Caco-2 (cell line): ENCODE measurements at regions not wholly inside any gene's neighbourhood (a gene's known extent, or its start where the extent isn't known, plus 50 kb on each side); places are given as distances from the start of the nearest gene placed in this dataset.

Experiments
- BruUV-seq: library from RNA; stranded (reverse); fragments of 400-500 nt; replicated peaks from 2 replicates; lab custom pipeline; 2021; lab: Mats Ljungman, UMichigan
- CTCF ChIA-PET: fragments of 300-600 bp; sonication (Branson Sonifier 250); formaldehyde crosslinking; loops from one replicate; lab custom pipeline; 2022; ENCODE audit warnings: antibody characterized with exemption; lab: Charles Lee
- POLR2A ChIA-PET: fragments of 300-600 bp; sonication (Branson Sonifier 250); formaldehyde crosslinking; loops from one replicate; lab custom pipeline; 2022; ENCODE audit warnings: antibody characterized with exemption; lab: Charles Lee
- DNase-seq, 2 experiments: peaks; one replicate each; pipeline versions ENCODE4 v3.0.0 to v3.0.0-alpha.2; 2020 to 2022
- H3K27me3 ChIP-seq: replicated peaks from 2 replicates; pipeline ENCODE4 v1.6.0; 2011; ENCODE audit warnings: low read length; ENCODE audit not compliant: control insufficient read depth, insufficient read depth
- H3K36me3 ChIP-seq: 2 replicates; pipeline ENCODE4 v1.5.1; 2011; ENCODE audit warnings: low read length; ENCODE audit not compliant: control insufficient read depth, insufficient read depth
- H3K4me1 ChIP-seq: fragments of 250-450 bp; sonication (Bioruptor Pico); 2 replicates; pipeline ENCODE4 v1.5.1; 2020; ENCODE audit warnings: mild to moderate bottlenecking
- H3K4me3 ChIP-seq: 2 replicates; pipeline ENCODE4 v1.5.1; 2011; ENCODE audit warnings: low read depth, mild to moderate bottlenecking, control low read depth, low read length
- H3K9me3 ChIP-seq: fragments of 250-450 bp; sonication (Bioruptor Pico); 2 replicates; pipeline ENCODE4 v1.5.1; 2020; ENCODE audit warnings: mild to moderate bottlenecking, moderate library complexity
- H3K27ac Mint-ChIP-seq: one replicate; pipeline ENCODE4 v1.8.0; 2022; ENCODE audit warnings: mixed read lengths; ENCODE audit not compliant: unreplicated experiment
- H3K27me3 Mint-ChIP-seq: one replicate; pipeline ENCODE4 v1.8.0; 2022; ENCODE audit warnings: mixed read lengths; ENCODE audit not compliant: insufficient read depth, unreplicated experiment
- H3K36me3 Mint-ChIP-seq: one replicate; pipeline ENCODE4 v1.8.0; 2022; ENCODE audit warnings: mild to moderate bottlenecking, mixed read lengths; ENCODE audit not compliant: insufficient read depth, unreplicated experiment
- H3K4me1 Mint-ChIP-seq: one replicate; pipeline ENCODE4 v1.8.0; 2022; ENCODE audit warnings: low read depth, mixed read lengths; ENCODE audit not compliant: unreplicated experiment
- H3K4me3 Mint-ChIP-seq: one replicate; pipeline ENCODE4 v1.8.0; 2022; ENCODE audit warnings: mild to moderate bottlenecking, moderate library complexity, mixed read lengths; ENCODE audit not compliant: unreplicated experiment
- H3K9me3 Mint-ChIP-seq: one replicate; pipeline ENCODE4 v1.8.0; 2022; ENCODE audit warnings: mixed read lengths; ENCODE audit not compliant: unreplicated experiment
- intact Hi-C: fragments of 100-400 bp; cut with micrococcal nuclease; formaldehyde crosslinking; loops from one replicate; pipeline ENCODE4 v1.10.0; 2022; ENCODE audit not compliant: unreplicated experiment
- TF ChIP-seq, protein P1 (sequence below), 2 experiments: fragments of 200-600 bp in 1 of 2; IDR thresholded peaks; 1 replicate in 1 of 2; 2 replicates in 1 of 2; pipeline versions ENCODE4 v1.5.1 to v1.8.0; 2011 to 2022; ENCODE audit warnings: antibody characterized with exemption in 1 of 2, control low read depth in 1 of 2, inconsistent platforms in 1 of 2, low read depth in 1 of 2, low read length in 1 of 2, mild to moderate bottlenecking in 1 of 2, moderate library complexity in 1 of 2; ENCODE audit not compliant: insufficient read depth in 1 of 2, severe bottlenecking in 1 of 2, unreplicated experiment in 1 of 2

DNA sequence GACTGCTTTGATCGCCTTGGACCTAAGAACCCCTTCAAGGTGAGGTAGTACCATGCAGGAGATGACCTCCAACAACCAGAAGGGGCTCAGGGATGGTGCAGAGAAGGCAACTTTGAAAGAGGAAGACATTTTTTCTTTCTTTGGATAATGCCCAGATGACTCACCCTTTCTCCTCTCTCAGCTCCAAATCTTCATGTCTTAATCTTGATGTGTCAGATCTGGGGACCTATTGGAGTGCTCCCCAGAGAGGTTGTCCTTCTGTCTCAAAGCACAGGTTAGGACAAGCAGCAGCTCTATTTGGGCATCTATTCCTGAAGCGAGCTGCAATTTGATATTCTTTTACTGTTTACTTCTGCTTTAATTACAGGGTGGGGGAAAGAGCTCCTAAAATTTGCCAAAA is 229.9 kb upstream of the MAP3K1 start:
- Mint-ChIP-seq H3K4me1 (no peaks in the 10 kb centered on the region), H3K27ac (no peak overlapping the region), H3K27me3 (no peaks in the 10 kb centered on the region), H3K36me3 (no peaks in the 10 kb centered on the region), H3K4me3 (no peak overlapping the region), H3K9me3 (no peaks in the 10 kb centered on the region)
- H3K4me1 ChIP-seq: peaks cover 6% of the 10 kb centered on the region; the same call in 1 of the 2 replicates
- no peaks in the 10 kb centered on the region for H3K9me3 ChIP-seq
- no peaks in the 10 kb centered on the region for H3K27me3 ChIP-seq
- no peak overlapping the region for H3K4me3 ChIP-seq
- ChIA-PET POLR2A (no interaction called here), CTCF (no interaction called here)
- H3K36me3 ChIP-seq: no peaks in the 10 kb centered on the region
- intact Hi-C loops: no loop called here
- TF ChIP-seq, protein P1, sequence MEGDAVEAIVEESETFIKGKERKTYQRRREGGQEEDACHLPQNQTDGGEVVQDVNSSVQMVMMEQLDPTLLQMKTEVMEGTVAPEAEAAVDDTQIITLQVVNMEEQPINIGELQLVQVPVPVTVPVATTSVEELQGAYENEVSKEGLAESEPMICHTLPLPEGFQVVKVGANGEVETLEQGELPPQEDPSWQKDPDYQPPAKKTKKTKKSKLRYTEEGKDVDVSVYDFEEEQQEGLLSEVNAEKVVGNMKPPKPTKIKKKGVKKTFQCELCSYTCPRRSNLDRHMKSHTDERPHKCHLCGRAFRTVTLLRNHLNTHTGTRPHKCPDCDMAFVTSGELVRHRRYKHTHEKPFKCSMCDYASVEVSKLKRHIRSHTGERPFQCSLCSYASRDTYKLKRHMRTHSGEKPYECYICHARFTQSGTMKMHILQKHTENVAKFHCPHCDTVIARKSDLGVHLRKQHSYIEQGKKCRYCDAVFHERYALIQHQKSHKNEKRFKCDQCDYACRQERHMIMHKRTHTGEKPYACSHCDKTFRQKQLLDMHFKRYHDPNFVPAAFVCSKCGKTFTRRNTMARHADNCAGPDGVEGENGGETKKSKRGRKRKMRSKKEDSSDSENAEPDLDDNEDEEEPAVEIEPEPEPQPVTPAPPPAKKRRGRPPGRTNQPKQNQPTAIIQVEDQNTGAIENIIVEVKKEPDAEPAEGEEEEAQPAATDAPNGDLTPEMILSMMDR (IDR thresholded peaks at IDR 0.05; ENCODE audit: insufficient read depth in 1 of 2, low read depth in 1 of 2, low read length in 1 of 2, severe bottlenecking in 1 of 2, unreplicated experiment in 1 of 2): no peak
- no TSS peak for BruUV-seq
- DNase-seq: no peak

DNA sequence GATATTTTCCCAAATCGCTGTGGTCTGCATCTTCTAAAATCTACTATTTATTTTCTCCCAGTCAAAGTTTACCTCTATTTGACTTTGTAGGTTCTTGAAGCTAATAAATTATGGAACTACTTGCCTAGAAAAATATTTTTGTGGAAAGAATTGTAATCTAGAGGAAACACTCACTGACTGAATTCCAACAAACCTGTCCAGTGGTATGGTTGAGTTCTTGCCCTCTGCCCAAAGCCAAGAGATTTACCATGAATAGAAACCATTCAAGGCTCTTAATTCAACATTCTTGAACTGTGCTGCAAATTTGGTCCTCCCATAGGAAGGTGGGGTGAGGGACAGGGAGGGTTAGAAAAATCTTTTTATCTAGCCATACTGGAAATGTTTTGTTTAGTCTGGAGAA is 233.9 kb upstream of the MAP3K1 start:
- Histone ChIP-seq H3K36me3 (no peaks in the 10 kb centered on the region), H3K4me1 (no peaks in the 10 kb centered on the region; the same call in 1 of the 2 replicates), H3K27me3 (no peaks in the 10 kb centered on the region), H3K4me3 (no peak overlapping the region), H3K9me3 (no peaks in the 10 kb centered on the region)
- DNase-seq: no peak
- no peaks in the 10 kb centered on the region for H3K27me3 Mint-ChIP-seq
- TF ChIP-seq, protein P1 (IDR thresholded peaks at IDR 0.05; ENCODE audit: insufficient read depth in 1 of 2, low read depth in 1 of 2, low read length in 1 of 2, severe bottlenecking in 1 of 2, unreplicated experiment in 1 of 2): no peak
- no peak overlapping the region for H3K4me3 Mint-ChIP-seq
- H3K4me1 Mint-ChIP-seq: no peaks in the 10 kb centered on the region
- no peak overlapping the region for H3K27ac Mint-ChIP-seq
- no peaks in the 10 kb centered on the region for H3K9me3 Mint-ChIP-seq
- H3K36me3 Mint-ChIP-seq: no peaks in the 10 kb centered on the region
- intact Hi-C loops: no loop called here
- no TSS peak for BruUV-seq
- CTCF ChIA-PET: no interaction called here
- POLR2A ChIA-PET: no interaction called here

DNA sequence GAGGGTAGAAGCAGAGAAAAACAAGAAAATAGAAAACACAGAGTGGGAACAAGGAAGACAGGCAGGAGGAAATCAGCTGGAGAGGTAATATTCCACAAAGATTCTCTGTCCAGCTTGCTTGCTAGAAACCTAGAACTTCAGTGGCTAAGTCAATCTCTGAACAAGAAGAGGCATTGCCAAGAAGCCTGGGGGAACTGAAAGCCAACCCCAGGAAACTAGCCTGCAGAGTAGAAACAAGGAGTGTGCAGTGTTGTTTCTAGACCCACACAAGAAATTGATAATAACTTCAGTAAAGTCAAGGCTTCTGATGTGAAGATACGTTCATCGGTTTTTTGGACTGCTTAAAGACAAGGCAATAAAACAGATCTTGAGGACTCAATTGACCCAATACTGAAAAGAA is 234.5 kb upstream of the MAP3K1 start:
- no TSS peak for BruUV-seq
- no peak overlapping the region for H3K4me3 Mint-ChIP-seq
- intact Hi-C loops: no loop called here
- TF ChIP-seq, protein P1 (IDR thresholded peaks at IDR 0.05; ENCODE audit: insufficient read depth in 1 of 2, low read depth in 1 of 2, low read length in 1 of 2, severe bottlenecking in 1 of 2, unreplicated experiment in 1 of 2): no peak
- ChIA-PET POLR2A (no interaction called here), CTCF (no interaction called here)
- no peaks in the 10 kb centered on the region for H3K27me3 Mint-ChIP-seq
- no peaks in the 10 kb centered on the region for H3K36me3 Mint-ChIP-seq
- H3K4me1 Mint-ChIP-seq: no peaks in the 10 kb centered on the region
- no peaks in the 10 kb centered on the region for H3K9me3 Mint-ChIP-seq
- no peaks in the 10 kb centered on the region for H3K27me3 ChIP-seq
- no peaks in the 10 kb centered on the region; the same call in 1 of the 2 replicates for H3K4me1 ChIP-seq
- no peak overlapping the region for H3K4me3 ChIP-seq
- no peak for DNase-seq
- no peak overlapping the region for H3K27ac Mint-ChIP-seq
- no peaks in the 10 kb centered on the region for H3K36me3 ChIP-seq
- H3K9me3 ChIP-seq: no peaks in the 10 kb centered on the region
